GM19438 (cell line): ENCODE measurements at regions not wholly inside any gene's neighbourhood (a gene's known extent, or its start where the extent isn't known, plus 50 kb on each side); places are given as distances from the start of the nearest gene placed in this dataset.
"Not testable (repeated sequence)": the region's sequence is repeated elsewhere in the genome, so short reads cannot be mapped to it uniquely, and the experiment has no call there.

Source experiments
- ATAC-seq: cut with Tn5 transposase; IDR thresholded peaks from one replicate; pipeline ENCODE4 v1.9.1; 2021; ENCODE audit warnings: low read depth; ENCODE audit not compliant: unreplicated experiment

- no peak for ATAC-seq
Measured at GRCh38 chr13:104525467-104525866, 1459.2 kb upstream of the SLC10A2 start.

GRCh38 chr13:104522235-104523072 lies 1456.2 kb upstream of the SLC10A2 start:
- ATAC-seq, result no peak

GRCh38 chr13:104510422-104510821 lies 1444.2 kb upstream of the SLC10A2 start:
- no peak for ATAC-seq

- not testable (repeated sequence) for ATAC-seq
Measured at GRCh38 chr13:104493502-104493901, 1427.3 kb upstream of the SLC10A2 start.

- no peak for ATAC-seq
Measured at GRCh38 chr13:104491916-104492315, 1425.7 kb upstream of the SLC10A2 start.

GRCh38 chr13:104487006-104487405 lies 1420.8 kb upstream of the SLC10A2 start:
- no peak for ATAC-seq

- ATAC-seq, result no peak
Measured at GRCh38 chr13:104485571-104485970, 1419.4 kb upstream of the SLC10A2 start.

- no peak for ATAC-seq
Measured at GRCh38 chr13:104483631-104484030, 1417.4 kb upstream of the SLC10A2 start.

- ATAC-seq, result no peak
Measured at GRCh38 chr13:104477261-104477660, 1411.0 kb upstream of the SLC10A2 start.

- no peak for ATAC-seq
Measured at GRCh38 chr13:104473936-104474335, 1407.7 kb upstream of the SLC10A2 start.

GRCh38 chr13:104466016-104466415 lies 1399.8 kb upstream of the SLC10A2 start:
- ATAC-seq, result no peak

- ATAC-seq, result no peak
Measured at GRCh38 chr13:104461049-104461448, 1394.8 kb upstream of the SLC10A2 start.

- no peak for ATAC-seq
Measured at GRCh38 chr13:104460554-104460953, 1394.3 kb upstream of the SLC10A2 start.

- no peak for ATAC-seq
Measured at GRCh38 chr13:104450006-104450405, 1383.8 kb upstream of the SLC10A2 start.

- ATAC-seq, result no peak
Measured at GRCh38 chr13:104447348-104447747, 1381.1 kb upstream of the SLC10A2 start.

- no peak for ATAC-seq
Measured at GRCh38 chr13:104442536-104442935, 1376.3 kb upstream of the SLC10A2 start.

GRCh38 chr13:104436555-104436954 lies 1370.3 kb upstream of the SLC10A2 start:
- no peak for ATAC-seq

GRCh38 chr13:104431895-104432294 lies 1365.7 kb upstream of the SLC10A2 start:
- ATAC-seq, result no peak

- ATAC-seq, result no peak
Measured at GRCh38 chr13:104426435-104426834, 1360.2 kb upstream of the SLC10A2 start.

GRCh38 chr13:104422668-104423067 lies 1356.5 kb upstream of the SLC10A2 start:
- ATAC-seq, result no peak

- ATAC-seq, result no peak
Measured at GRCh38 chr13:104416973-104417372, 1350.8 kb upstream of the SLC10A2 start.

- no peak for ATAC-seq
Measured at GRCh38 chr13:104414771-104415170, 1348.6 kb upstream of the SLC10A2 start.
